ENCODE measurements at regions not wholly inside any gene's neighbourhood (a gene's known extent, or its start where the extent isn't known, plus 50 kb on each side); places are given as distances from the start of the nearest gene placed in this dataset.

DNA sequence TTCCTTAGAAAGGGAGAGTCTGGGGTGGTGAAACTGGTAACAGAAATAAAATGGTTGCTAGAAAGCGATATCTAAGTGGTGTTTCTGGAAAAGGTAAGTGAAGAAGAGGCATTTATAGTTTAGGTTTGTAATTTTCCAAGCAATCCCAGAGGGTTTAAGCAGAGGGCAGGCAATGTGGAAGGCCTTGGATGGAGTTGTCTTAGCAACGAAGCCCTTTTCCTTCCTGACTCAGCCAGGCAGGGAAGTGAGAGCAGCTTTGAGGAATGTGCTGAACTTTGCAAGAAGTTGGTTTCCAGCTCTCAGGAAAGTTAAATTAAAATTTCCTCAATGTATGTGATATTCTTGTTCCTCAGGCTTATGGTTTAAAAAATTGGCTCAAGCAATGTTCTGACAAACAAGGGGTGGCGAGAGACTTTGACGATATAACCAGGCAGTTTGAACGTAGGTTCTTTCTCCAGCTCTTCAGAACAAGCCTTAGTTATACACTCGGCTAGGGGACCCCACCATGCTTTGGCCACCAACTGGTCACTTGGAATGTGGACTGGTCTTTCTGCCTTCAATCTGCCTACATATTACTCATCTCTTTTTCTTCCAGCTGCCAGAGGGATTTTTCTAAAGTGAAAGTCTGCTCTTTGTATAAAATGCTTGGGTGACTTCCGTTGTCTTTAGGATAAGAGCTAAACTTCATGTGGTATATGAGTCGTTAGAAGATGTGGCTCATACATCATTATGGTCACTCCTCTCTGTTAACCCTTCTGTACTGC lies 66.9 kb upstream of the SLC25A13 start:
- H3K9ac ChIP-seq (ENCODE audit: control insufficient read depth, insufficient read depth, low read length): no peak overlapping the region
- H2AFZ ChIP-seq (ENCODE audit: control insufficient read depth, low read depth, low read length): no peak overlapping the region
- ChIA-PET CTCF (interaction anchor here (1.5 kb wide), 1 partner anchor 27 kb away, joined by 4 read pairs; no protein-coding TSS in a partner anchor), POLR2A (no interaction called here), RAD21 (ENCODE audit: unreplicated experiment) (no interaction called here), SMC1A (ENCODE audit: uncharacterized antibody, unreplicated experiment) (interaction anchor here (1.0 kb wide), 1 partner anchor 15 kb away, joined by 3 read pairs; no protein-coding TSS in a partner anchor)
- no TSS peak for BruUV-seq (replicated peaks)
- no peaks in the 10 kb centered on the region for H3K79me2 ChIP-seq (ENCODE audit: control insufficient read depth, insufficient read depth, low read length)
- H3K27ac ChIP-seq (ENCODE audit: control insufficient read depth, insufficient read depth): no peak overlapping the region
- 43% methylated on average over 8 of the region's 8 CpGs for WGBS (ENCODE audit: insufficient coverage, insufficient replicate concordance, low lambda C conversion rate, missing lambda C conversion rate)
- no peak overlapping the region for H3K4me2 ChIP-seq (ENCODE audit: control insufficient read depth, insufficient read depth)
- no peaks in the 10 kb centered on the region for H3K36me3 ChIP-seq (ENCODE audit: control insufficient read depth in 2 of 2, insufficient read depth in 2 of 2, low read length in 1 of 2)
- ATAC-seq (no peak), FAIRE-seq (no peak), DNase-seq (ENCODE audit: low read depth, low spot score) (no peak)
- intact Hi-C loops (cut with micrococcal nuclease; ENCODE audit: unreplicated experiment) (no loop called here), in situ Hi-C loops (cut with MboI) (no loop called here)
- TF ChIP-seq MTA2 (IDR thresholded peaks at IDR 0.05; ENCODE audit: low read depth): no peak
- TF ChIP-seq IKZF2 (IDR thresholded peaks at IDR 0.05): no peak
- TF ChIP-seq, protein P1, sequence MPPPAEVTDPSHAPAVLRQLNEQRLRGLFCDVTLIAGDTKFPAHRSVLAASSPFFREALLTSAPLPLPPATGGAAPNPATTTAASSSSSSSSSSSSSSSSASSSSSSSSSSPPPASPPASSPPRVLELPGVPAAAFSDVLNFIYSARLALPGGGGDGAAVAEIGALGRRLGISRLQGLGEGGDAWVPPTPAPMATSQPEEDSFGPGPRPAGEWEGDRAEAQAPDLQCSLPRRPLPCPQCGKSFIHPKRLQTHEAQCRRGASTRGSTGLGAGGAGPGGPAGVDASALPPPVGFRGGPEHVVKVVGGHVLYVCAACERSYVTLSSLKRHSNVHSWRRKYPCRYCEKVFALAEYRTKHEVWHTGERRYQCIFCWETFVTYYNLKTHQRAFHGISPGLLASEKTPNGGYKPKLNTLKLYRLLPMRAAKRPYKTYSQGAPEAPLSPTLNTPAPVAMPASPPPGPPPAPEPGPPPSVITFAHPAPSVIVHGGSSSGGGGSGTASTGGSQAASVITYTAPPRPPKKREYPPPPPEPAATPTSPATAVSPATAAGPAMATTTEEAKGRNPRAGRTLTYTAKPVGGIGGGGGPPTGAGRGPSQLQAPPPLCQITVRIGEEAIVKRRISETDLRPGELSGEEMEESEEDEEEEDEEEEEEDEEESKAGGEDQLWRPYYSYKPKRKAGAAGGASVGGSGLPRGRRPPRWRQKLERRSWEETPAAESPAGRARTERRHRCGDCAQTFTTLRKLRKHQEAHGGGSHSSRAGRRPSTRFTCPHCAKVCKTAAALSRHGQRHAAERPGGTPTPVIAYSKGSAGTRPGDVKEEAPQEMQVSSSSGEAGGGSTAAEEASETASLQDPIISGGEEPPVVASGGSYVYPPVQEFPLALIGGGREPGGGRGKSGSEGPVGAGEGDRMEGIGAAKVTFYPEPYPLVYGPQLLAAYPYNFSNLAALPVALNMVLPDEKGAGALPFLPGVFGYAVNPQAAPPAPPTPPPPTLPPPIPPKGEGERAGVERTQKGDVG (CRISPR knock-in tag; IDR thresholded peaks at IDR 0.05): no peak
- TF ChIP-seq SUPT20H (IDR thresholded peaks at IDR 0.05; ENCODE audit: borderline replicate concordance, control insufficient read depth, low read depth, low read length): no peak
- no peak for TF ChIP-seq YBX1 (IDR thresholded peaks at IDR 0.05)
- TF ChIP-seq CBFB (IDR thresholded peaks at IDR 0.05; ENCODE audit: low read depth): no peak
- no peak for TF ChIP-seq TCF7 (IDR thresholded peaks at IDR 0.05; ENCODE audit: borderline replicate concordance)
- TF ChIP-seq RFX5 (IDR thresholded peaks at IDR 0.05; ENCODE audit: low read depth, low read length): no peak
- TF ChIP-seq, protein P2, sequence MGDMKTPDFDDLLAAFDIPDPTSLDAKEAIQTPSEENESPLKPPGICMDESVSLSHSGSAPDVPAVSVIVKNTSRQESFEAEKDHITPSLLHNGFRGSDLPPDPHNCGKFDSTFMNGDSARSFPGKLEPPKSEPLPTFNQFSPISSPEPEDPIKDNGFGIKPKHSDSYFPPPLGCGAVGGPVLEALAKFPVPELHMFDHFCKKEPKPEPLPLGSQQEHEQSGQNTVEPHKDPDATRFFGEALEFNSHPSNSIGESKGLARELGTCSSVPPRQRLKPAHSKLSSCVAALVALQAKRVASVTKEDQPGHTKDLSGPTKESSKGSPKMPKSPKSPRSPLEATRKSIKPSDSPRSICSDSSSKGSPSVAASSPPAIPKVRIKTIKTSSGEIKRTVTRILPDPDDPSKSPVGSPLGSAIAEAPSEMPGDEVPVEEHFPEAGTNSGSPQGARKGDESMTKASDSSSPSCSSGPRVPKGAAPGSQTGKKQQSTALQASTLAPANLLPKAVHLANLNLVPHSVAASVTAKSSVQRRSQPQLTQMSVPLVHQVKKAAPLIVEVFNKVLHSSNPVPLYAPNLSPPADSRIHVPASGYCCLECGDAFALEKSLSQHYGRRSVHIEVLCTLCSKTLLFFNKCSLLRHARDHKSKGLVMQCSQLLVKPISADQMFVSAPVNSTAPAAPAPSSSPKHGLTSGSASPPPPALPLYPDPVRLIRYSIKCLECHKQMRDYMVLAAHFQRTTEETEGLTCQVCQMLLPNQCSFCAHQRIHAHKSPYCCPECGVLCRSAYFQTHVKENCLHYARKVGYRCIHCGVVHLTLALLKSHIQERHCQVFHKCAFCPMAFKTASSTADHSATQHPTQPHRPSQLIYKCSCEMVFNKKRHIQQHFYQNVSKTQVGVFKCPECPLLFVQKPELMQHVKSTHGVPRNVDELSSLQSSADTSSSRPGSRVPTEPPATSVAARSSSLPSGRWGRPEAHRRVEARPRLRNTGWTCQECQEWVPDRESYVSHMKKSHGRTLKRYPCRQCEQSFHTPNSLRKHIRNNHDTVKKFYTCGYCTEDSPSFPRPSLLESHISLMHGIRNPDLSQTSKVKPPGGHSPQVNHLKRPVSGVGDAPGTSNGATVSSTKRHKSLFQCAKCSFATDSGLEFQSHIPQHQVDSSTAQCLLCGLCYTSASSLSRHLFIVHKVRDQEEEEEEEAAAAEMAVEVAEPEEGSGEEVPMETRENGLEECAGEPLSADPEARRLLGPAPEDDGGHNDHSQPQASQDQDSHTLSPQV (IDR thresholded peaks at IDR 0.05): no peak
- no peak for TF ChIP-seq TAF1 (IDR thresholded peaks at IDR 0.05; ENCODE audit: borderline replicate concordance, low read depth, low read length)
- no peak for TF ChIP-seq MYC (IDR thresholded peaks at IDR 0.05; ENCODE audit: insufficient read depth, insufficient read length, insufficient replicate concordance, low read length, severe bottlenecking)
- no peak for TF ChIP-seq MYB (IDR thresholded peaks at IDR 0.05; ENCODE audit: borderline replicate concordance, low read depth, low read length)
- TF ChIP-seq TCF3 (IDR thresholded peaks at IDR 0.05; ENCODE audit: borderline replicate concordance, insufficient read depth, low read depth, low read length): no peak
- no peak for TF ChIP-seq RCOR1 (conservative IDR thresholded peaks at IDR 0.05; ENCODE audit: low read depth, low read length)
- no peaks in the 10 kb centered on the region for H3K9me3 ChIP-seq (replicated peaks; ENCODE audit: control insufficient read depth, insufficient read depth, low read length)
- H3K27me3 ChIP-seq (replicated peaks in 1 of 2; ENCODE audit: control insufficient read depth in 2 of 2, insufficient read depth in 2 of 2, low read length in 1 of 2): no peaks in the 10 kb centered on the region
- no peaks in the 10 kb centered on the region for H4K20me1 ChIP-seq (ENCODE audit: control insufficient read depth, insufficient read depth)
- no peak overlapping the region for H3K4me3 ChIP-seq
- H3K4me1 ChIP-seq (ENCODE audit: control insufficient read depth, insufficient read depth, low read length): no peaks in the 10 kb centered on the region

All from GM12878 (cell line).